ENCODE measurements at regions not wholly inside any gene's neighbourhood (a gene's known extent, or its start where the extent isn't known, plus 50 kb on each side); places are given as distances from the start of the nearest gene placed in this dataset.

DNA sequence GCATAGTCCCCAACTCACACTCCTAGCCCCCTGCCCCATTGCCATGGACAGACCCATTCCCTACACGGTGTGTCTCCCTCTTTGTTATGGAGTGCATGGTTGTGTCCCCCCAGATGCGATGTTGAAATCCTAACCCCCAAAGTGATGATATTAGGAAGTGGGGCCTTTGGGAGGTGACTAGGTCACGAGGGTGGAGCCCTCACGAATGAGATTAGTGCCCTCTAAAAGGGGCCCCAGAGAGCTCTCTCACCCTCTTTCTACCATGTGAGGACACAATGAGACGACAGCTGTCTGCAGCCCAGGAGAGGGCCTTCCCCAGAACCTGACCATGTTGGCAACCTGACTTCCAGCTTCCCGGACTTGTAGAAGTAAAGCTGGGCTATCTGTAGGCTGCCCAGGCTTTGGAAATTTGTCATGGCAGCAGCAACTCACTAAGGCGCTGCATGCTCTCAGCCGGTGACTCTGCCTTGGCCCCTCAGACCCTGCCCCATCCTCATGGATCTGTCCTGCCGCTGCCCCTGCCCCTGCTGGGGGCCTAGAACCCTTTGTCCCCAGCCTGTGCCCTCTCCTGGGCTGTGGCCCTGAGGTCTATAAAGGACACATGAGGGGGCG, 318.1 kb upstream of the RTL1 start:
- TF ChIP-seq, protein P1, sequence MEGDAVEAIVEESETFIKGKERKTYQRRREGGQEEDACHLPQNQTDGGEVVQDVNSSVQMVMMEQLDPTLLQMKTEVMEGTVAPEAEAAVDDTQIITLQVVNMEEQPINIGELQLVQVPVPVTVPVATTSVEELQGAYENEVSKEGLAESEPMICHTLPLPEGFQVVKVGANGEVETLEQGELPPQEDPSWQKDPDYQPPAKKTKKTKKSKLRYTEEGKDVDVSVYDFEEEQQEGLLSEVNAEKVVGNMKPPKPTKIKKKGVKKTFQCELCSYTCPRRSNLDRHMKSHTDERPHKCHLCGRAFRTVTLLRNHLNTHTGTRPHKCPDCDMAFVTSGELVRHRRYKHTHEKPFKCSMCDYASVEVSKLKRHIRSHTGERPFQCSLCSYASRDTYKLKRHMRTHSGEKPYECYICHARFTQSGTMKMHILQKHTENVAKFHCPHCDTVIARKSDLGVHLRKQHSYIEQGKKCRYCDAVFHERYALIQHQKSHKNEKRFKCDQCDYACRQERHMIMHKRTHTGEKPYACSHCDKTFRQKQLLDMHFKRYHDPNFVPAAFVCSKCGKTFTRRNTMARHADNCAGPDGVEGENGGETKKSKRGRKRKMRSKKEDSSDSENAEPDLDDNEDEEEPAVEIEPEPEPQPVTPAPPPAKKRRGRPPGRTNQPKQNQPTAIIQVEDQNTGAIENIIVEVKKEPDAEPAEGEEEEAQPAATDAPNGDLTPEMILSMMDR (conservative IDR thresholded peaks at IDR 0.05) = no peak
- TF ChIP-seq ZFX (IDR thresholded peaks at IDR 0.05) = no peak
